ENCODE measurements at regions not wholly inside any gene's neighbourhood (a gene's known extent, or its start where the extent isn't known, plus 50 kb on each side); places are given as distances from the start of the nearest gene placed in this dataset.
"Not testable (repeated sequence)": the region's sequence is repeated elsewhere in the genome, so short reads cannot be mapped to it uniquely, and the experiment has no call there.

GRCh38 chr6:86440608-86441007 is 496.7 kb upstream of the HTR1E start:
- Mint-ChIP-seq H3K4me1 (no peaks in the 10 kb centered on the region), H3K27ac (no peak overlapping the region), H3K27me3 (no peaks in the 10 kb centered on the region), H3K4me3 (no peak overlapping the region), H3K36me3 (no peaks in the 10 kb centered on the region), H3K9me3 (no peaks in the 10 kb centered on the region)
- CTCF ChIA-PET = no interaction called here
- DNase-seq = no peak

DNA sequence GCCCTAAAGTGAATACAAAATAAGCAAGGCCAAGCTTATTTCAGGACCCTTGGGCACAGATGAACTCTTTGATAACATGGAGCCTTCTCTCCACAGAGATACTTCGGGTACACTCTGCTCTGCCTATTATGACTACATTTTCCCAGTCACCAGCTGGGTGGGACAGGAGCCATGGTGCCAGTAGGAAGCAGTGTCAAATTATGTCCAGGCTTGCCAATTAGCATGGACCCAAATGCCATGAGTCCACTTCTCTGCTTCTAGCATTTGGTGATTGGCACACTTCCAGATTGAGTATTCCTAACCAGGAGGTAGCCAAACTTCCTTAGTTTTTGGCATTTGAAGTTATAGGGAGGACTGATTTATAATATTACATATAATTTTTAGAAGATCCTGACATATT is 513.8 kb upstream of the HTR1E start:
- H3K27me3 Mint-ChIP-seq = no peaks in the 10 kb centered on the region
- no peak overlapping the region for H3K27ac Mint-ChIP-seq
- CTCF ChIA-PET = no interaction called here
- H3K4me3 Mint-ChIP-seq = no peak overlapping the region
- no peak for DNase-seq
- H3K36me3 Mint-ChIP-seq = no peaks in the 10 kb centered on the region
- H3K9me3 Mint-ChIP-seq = no peaks in the 10 kb centered on the region
- no peaks in the 10 kb centered on the region for H3K4me1 Mint-ChIP-seq

GRCh38 chr6:86412057-86412456 is 525.3 kb upstream of the HTR1E start:
- H3K36me3 Mint-ChIP-seq = no peaks in the 10 kb centered on the region
- H3K4me1 Mint-ChIP-seq = no peaks in the 10 kb centered on the region
- peaks cover 2% of the 10 kb centered on the region for H3K9me3 Mint-ChIP-seq
- H3K27me3 Mint-ChIP-seq = no peaks in the 10 kb centered on the region
- no peak overlapping the region for H3K4me3 Mint-ChIP-seq
- CTCF ChIA-PET = no interaction called here
- H3K27ac Mint-ChIP-seq = no peak overlapping the region
- DNase-seq = no peak

- no peaks in the 10 kb centered on the region for H3K4me1 Mint-ChIP-seq
- no peaks in the 10 kb centered on the region for H3K27me3 Mint-ChIP-seq
- no peak overlapping the region for H3K4me3 Mint-ChIP-seq
- H3K9me3 Mint-ChIP-seq = peaks cover 6% of the 10 kb centered on the region
- H3K27ac Mint-ChIP-seq = no peak overlapping the region
- H3K36me3 Mint-ChIP-seq = no peaks in the 10 kb centered on the region
- CTCF ChIA-PET = no interaction called here
- no peak for DNase-seq
Observed at GRCh38 chr6:86407128-86407527, 530.2 kb upstream of the HTR1E start.

GRCh38 chr6:86392850-86393249 is 544.5 kb upstream of the HTR1E start:
- CTCF ChIA-PET, H3K27me3 Mint-ChIP-seq, H3K4me3 Mint-ChIP-seq, H3K27ac Mint-ChIP-seq, H3K36me3 Mint-ChIP-seq, DNase-seq, H3K4me1 Mint-ChIP-seq: not testable (repeated sequence)
- peaks cover 13% of the 10 kb centered on the region for H3K9me3 Mint-ChIP-seq

- Mint-ChIP-seq H3K4me1 (no peaks in the 10 kb centered on the region), H3K4me3 (no peak overlapping the region), H3K36me3 (no peaks in the 10 kb centered on the region), H3K27me3 (no peaks in the 10 kb centered on the region), H3K27ac (no peak overlapping the region), H3K9me3 (peaks cover 5% of the 10 kb centered on the region)
- DNase-seq = no peak
- CTCF ChIA-PET = no interaction called here
Observed at GRCh38 chr6:86380571-86381125, 556.7 kb upstream of the HTR1E start.

- Mint-ChIP-seq H3K4me1 (no peaks in the 10 kb centered on the region), H3K27me3 (no peaks in the 10 kb centered on the region), H3K4me3 (no peak overlapping the region), H3K9me3 (no peaks in the 10 kb centered on the region), H3K27ac (no peak overlapping the region), H3K36me3 (no peaks in the 10 kb centered on the region)
- no peak for DNase-seq
- CTCF ChIA-PET = no interaction called here
Observed at GRCh38 chr6:86357877-86358276, 579.5 kb upstream of the HTR1E start.

DNA sequence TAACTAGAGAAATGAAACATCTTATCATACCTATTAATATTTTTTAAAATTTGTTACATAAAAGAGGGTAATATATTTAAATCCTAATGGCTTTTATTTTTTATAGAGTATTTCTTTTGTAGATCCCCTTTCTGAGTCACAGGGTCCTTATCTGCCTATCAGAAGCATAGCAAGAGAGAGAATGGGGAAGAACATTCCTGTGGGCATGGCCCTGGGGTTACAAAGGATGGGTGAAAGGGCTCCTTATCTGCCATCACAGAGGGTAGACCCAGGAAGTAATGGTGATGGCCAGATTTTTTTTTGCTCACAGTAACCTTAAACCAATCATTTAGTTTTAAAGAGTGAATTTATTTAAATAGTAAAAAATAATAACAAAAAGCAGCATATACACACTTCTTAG is 582.1 kb upstream of the HTR1E start:
- Mint-ChIP-seq H3K4me1 (no peaks in the 10 kb centered on the region), H3K9me3 (no peaks in the 10 kb centered on the region), H3K27me3 (no peaks in the 10 kb centered on the region), H3K36me3 (no peaks in the 10 kb centered on the region), H3K4me3 (no peak overlapping the region), H3K27ac (no peak overlapping the region)
- CTCF ChIA-PET = interaction anchor here (0.6 kb wide), 1 partner anchor 52 kb away, joined by 3 read pairs; no protein-coding TSS in a partner anchor
- no peak for DNase-seq

DNA sequence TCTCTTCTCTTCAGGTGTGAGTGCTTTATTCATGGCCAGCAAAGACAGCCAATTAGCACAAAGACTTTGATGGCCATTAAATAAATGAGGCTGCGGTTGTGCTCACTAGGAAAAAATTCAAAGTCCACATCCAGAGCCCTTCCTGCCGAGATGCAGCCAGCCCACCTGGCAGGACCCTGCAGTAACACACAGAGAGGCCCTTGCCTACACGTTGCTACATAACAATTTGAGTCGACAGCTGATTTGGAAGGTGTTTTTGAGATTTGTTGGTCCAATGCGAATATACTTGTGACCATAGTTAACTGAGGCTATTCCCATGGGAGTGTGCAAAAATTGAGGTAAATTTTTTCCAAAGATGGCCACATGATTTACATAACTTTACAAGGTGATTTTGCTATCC is 605.4 kb upstream of the HTR1E start:
- no peaks in the 10 kb centered on the region for H3K27me3 Mint-ChIP-seq
- CTCF ChIA-PET = no interaction called here
- no peak overlapping the region for H3K27ac Mint-ChIP-seq

DNA sequence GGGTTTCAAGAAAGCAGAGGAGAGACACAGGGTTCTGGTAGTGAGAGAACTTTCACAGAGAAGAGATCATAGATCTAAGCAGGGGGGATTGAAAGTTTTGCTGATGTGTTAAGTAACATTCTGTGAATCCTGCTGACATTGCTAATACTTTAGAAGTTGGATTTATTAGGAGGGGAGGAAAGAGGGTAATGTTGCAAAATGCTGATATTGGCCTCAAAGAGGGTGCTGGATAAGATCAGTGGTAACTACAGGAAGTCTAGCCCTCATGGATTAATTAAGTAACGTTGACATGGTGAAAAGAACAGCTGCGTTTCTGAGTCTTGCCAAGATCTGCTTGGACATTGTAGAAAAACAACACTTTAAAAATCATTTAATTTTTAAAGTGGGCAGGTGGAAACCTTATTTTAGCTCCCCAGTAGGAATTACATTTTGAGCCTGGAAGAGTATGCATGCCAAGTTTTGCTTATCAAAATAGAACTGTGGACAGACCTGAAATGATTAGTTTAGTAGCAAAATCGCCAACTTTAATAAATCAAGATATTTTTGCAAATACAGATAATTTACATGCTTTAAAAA is 606.0 kb upstream of the HTR1E start:
- H3K4me3 Mint-ChIP-seq = no peak overlapping the region
- no peaks in the 10 kb centered on the region for H3K36me3 Mint-ChIP-seq
- no peaks in the 10 kb centered on the region for H3K4me1 Mint-ChIP-seq
- DNase-seq = no peak
- no peaks in the 10 kb centered on the region for H3K27me3 Mint-ChIP-seq
- no peak overlapping the region for H3K27ac Mint-ChIP-seq
- H3K9me3 Mint-ChIP-seq = peaks cover 1% of the 10 kb centered on the region
- CTCF ChIA-PET = no interaction called here

More for the DNA sequence above, 605.4 kb upstream of the HTR1E start:
- Mint-ChIP-seq H3K4me3 (no peak overlapping the region), H3K4me1 (no peaks in the 10 kb centered on the region), H3K36me3 (no peaks in the 10 kb centered on the region), H3K9me3 (peaks cover 1% of the 10 kb centered on the region)
- DNase-seq = no peak

DNA sequence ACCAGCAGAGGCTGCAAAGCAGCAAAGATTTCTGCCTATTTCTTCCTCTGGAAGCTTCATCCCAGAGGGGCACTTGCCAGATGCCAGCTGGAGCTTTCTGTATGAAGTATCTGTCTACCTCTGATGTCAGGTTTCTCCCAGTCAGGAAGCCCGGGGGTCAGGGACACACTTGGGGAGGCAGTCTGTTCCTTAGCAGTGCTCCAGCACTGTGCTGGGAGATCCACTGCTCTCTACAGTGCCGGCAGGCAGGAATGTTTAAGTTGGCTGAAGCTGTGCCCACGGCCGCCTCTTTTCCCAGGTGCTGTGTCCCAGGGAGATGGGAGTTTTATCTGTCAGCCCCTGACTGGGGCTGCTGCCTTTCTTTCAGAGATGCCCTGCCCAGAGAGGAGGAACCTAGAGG is 631.1 kb upstream of the HTR1E start:
- CTCF ChIA-PET = no interaction called here
- no peak for DNase-seq
- Mint-ChIP-seq H3K4me1 (no peaks in the 10 kb centered on the region), H3K36me3 (no peaks in the 10 kb centered on the region), H3K4me3 (no peak overlapping the region), H3K9me3 (peaks cover 15% of the 10 kb centered on the region), H3K27me3 (no peaks in the 10 kb centered on the region), H3K27ac (no peak overlapping the region)

GRCh38 chr6:86285876-86286275 is 643.2 kb upstream of the SYNCRIP start:
- Mint-ChIP-seq H3K36me3 (no peaks in the 10 kb centered on the region), H3K9me3 (peaks cover 15% of the 10 kb centered on the region), H3K27ac (no peak overlapping the region), H3K27me3 (no peaks in the 10 kb centered on the region), H3K4me3 (no peak overlapping the region), H3K4me1 (no peaks in the 10 kb centered on the region)
- DNase-seq = no peak
- CTCF ChIA-PET = no interaction called here

DNA sequence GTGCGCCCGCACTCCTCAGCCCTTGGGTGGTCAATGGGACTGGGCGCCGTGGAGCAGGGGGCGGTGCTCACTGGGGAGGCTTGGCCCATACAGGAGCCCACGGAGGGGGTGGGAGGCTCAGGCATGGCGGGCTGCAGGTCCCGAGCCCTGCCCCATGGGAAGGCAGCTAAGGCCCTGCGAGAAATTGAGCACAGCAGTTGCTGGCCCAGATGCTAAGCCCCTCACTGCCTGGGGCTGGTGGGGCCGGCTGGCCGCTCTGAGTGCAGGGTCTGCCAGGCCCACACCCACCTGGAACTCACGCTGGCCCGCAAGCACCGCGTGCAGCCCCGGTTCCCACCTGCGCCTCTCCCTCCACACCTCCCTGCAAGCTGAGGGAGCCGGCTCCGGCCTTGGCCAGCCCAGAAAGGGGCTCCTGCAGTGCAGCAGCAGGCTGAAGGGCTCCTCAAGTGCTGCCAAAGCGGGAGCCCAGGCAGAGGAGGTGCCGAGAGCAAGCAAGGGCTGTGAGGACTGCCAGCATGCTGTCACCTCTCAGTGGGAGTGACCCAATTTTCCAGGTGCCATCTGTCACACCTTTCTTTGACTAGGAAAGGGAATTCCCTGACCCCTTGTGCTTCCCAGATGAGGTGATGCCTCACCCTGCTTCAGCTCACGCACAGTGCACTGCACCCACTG is 642.3 kb upstream of the SYNCRIP start:
- H3K9me3 Mint-ChIP-seq = peaks cover 17% of the 10 kb centered on the region
- DNase-seq, H3K27me3 Mint-ChIP-seq, H3K4me1 Mint-ChIP-seq, H3K27ac Mint-ChIP-seq, CTCF ChIA-PET, H3K36me3 Mint-ChIP-seq, H3K4me3 Mint-ChIP-seq: not testable (repeated sequence)

DNA sequence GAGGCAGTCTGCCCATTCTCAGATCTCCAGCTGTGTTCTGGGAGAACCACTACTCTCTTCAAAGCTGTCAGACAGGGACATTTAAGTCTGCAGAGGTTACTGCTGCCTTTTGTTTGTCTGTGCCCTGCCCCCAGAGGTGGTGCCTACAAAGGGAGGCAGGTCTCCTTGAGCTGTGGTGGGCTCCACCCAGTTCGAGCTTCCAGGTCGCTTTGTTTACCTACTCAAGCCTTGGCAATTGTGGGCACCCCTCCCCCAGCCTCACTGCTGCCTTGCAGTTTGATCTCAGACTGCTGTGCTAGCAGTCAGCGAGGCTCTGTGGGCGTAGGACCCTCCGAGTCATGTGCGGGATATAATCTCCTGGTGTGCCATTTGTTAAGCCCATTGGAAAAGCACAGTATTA is 640.9 kb upstream of the SYNCRIP start:
- H3K27ac Mint-ChIP-seq, H3K4me1 Mint-ChIP-seq, DNase-seq, H3K27me3 Mint-ChIP-seq, CTCF ChIA-PET, H3K36me3 Mint-ChIP-seq, H3K4me3 Mint-ChIP-seq: not testable (repeated sequence)
- H3K9me3 Mint-ChIP-seq = peaks cover 17% of the 10 kb centered on the region

- H3K4me3 Mint-ChIP-seq = no peak overlapping the region
- CTCF ChIA-PET = no interaction called here
- no peaks in the 10 kb centered on the region for H3K27me3 Mint-ChIP-seq
- no peaks in the 10 kb centered on the region for H3K36me3 Mint-ChIP-seq
- H3K4me1 Mint-ChIP-seq = no peaks in the 10 kb centered on the region
- peaks cover 6% of the 10 kb centered on the region for H3K9me3 Mint-ChIP-seq
- no peak overlapping the region for H3K27ac Mint-ChIP-seq
- no peak for DNase-seq
Observed at GRCh38 chr6:86276056-86276455, 633.4 kb upstream of the SYNCRIP start.
